Stimulated activated CD4-positive, alpha-beta T cell treated with anti-CD3 and anti-CD28 coated beads, Interleukin-12 subunit alpha, Interleukin-12 subunit beta, amount 100 ng/mL, for 24 hours (primary cell): ENCODE measurements at regions not wholly inside any gene's neighbourhood (a gene's known extent, or its start where the extent isn't known, plus 50 kb on each side); places are given as distances from the start of the nearest gene placed in this dataset.
"Not testable (repeated sequence)": the region's sequence is repeated elsewhere in the genome, so short reads cannot be mapped to it uniquely, and the experiment has no call there.

Experiments used
- DNase-seq, 2 experiments: peaks; one replicate each; pipeline ENCODE4 v3.0.0-alpha.2; 2020; ENCODE audit warnings: low read depth in 2 of 2

DNA sequence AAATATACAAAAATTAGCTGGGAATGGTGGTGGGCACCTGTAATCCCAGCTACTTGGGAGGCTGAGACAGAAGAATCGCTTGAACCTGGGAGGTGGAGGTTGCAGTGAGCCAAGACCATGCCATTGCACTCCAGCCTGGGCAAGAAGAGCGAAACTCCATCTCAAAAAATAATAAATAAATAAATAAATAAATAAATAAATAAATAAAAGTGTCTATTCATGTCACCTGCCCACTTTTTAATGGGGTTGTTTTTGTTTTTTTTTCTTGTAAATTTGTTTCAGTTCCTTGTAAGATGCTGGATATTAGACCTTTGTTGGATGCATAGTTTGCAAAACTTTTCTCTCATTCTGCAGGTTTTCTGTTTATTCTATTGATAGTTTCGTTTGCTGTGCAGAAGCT lies 71.9 kb upstream of the KCNAB1 start:
- not testable (repeated sequence) for DNase-seq

GRCh38 chr3:156050918-156051317 lies 69.5 kb upstream of the KCNAB1 start:
- DNase-seq, result no peak

DNA sequence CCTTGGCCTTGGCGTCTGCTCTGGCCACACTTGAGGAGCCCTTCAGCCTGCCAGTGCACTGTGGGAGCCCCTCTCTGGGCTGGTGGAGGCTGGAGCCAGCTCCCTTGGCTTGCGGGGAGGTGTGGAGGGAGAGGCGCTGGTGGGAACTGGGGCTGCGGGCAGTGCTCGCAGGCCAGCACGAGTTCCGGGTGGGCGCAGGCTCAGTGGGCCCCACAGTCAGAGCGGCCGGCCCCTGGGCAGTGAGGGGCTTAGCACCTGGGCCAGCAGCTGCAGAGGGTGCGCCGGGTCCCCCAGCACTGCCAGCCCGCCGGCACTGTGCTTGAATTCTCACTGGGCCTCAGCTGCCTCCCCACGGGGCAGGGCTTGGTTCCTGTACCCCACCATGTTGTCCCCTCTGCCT lies 68.7 kb upstream of the KCNAB1 start:
- DNase-seq, result no peak

GRCh38 chr3:156052115-156052514 lies 68.3 kb upstream of the KCNAB1 start:
- no peak for DNase-seq

DNA sequence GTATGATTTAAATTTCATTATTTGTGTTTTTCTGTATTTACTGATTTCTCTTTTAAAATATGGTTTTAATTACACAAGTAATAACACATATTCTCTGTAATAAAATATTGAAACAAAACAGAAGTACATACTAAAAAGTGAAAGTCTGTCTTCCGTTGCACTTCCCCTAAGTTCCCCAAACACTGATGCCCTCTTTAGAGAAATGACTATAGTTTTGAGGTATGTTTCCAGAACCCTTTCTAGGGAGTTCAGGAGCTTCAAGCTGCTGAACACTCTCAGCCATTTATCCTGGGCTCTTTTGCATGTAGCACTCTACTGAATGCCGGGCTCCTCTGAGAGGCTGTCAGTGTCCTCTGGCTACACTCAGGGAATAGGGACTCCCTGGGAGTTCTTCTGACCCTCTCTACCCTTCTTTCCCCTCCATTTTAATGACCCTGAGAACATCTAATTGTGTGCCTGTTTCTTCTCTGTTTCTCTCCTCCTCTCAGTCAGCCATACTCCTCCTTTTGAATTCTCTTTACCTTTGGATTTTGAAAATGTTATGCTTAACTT lies 60.4 kb upstream of the KCNAB1 start:
- DNase-seq, result no peak

DNA sequence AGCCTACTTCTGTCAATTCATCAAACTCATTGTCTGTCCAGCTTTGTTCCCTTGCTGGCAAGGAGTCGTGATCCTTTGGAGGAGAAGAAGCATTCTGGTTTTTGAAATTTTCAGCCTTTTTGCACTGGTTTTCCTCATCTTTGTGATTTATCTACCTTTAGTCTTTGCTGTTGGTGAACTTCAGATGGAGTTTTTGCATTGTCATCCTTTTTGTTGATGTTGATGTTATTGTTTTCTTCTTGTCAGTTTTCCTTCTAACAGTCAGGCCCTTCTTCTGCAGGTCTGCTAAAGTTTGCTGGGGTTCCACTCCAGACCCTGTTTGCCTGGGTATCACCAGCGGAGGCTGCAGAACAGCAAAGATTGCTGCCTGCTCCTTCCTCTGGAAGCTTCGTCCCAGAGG lies 52.2 kb upstream of the KCNAB1 start:
- DNase-seq, result not testable (repeated sequence)

DNA sequence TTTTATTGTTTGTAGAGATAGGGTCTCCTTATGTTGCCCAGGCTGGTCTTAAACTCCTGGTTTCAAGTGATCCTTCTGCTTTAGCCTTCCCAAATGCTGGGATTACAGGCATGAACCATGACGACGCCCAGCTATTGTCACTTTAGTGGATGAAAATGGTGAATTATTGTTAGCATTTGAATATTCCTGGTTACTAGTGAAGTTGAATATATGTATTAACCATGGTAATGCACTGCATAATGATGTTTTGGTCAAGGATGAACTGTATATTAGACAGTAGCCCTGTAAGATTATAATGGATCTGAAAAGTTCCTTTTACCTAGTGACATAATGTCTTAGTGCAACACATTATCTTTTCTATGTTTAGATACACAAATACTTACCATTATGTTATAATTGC lies 50.4 kb upstream of the KCNAB1 start:
- no peak for DNase-seq
